Gastrocnemius medialis (tissue), 4 donors: ENCODE measurements at regions not wholly inside any gene's neighbourhood (a gene's known extent, or its start where the extent isn't known, plus 50 kb on each side); places are given as distances from the start of the nearest gene placed in this dataset.

Experiments
- ATAC-seq, 2 donors: fragments of 150-250 bp; one replicate each; pipeline ENCODE4 v1.9.1; 2016
- DNase-seq, 2 donors: peaks; one replicate each; pipeline ENCODE4 v3.0.0-alpha.2; 2019
- H3K27ac ChIP-seq, 4 donors: fragments of 200-600 bp; sonication (generic); 1 replicate in 1 of 4; 2 replicates in 3 of 4; pipeline ENCODE4 v1.5.1; 2016 to 2018; ENCODE audit warnings: mild to moderate bottlenecking in 2 of 4, moderate library complexity in 1 of 4
- H3K27me3 ChIP-seq, 3 donors: fragments of 200-600 bp; sonication (generic) in 2 of 3; 1 replicate in 1 of 3; 2 replicates in 2 of 3; pipeline versions ENCODE4 v1.5.1 to v1.6.0; 2016 to 2019; ENCODE audit warnings: mild to moderate bottlenecking in 1 of 3, moderate library complexity in 1 of 3
- H3K36me3 ChIP-seq, 2 donors: fragments of 200-600 bp; sonication (generic) in 1 of 2; one replicate each; pipeline ENCODE4 v1.5.1; 2017 to 2018
- H3K4me1 ChIP-seq, 2 donors: fragments of 200-600 bp; sonication (generic) in 1 of 2; one replicate each; pipeline ENCODE4 v1.5.1; 2016 to 2017; ENCODE audit warnings: mild to moderate bottlenecking in 2 of 2
- H3K4me3 ChIP-seq, 4 donors: fragments of 200-600 bp; sonication (generic) in 3 of 4; 1 replicate in 1 of 4; 2 replicates in 3 of 4; pipeline ENCODE4 v1.5.1; 2016 to 2019; ENCODE audit warnings: mild to moderate bottlenecking in 2 of 4
- H3K9me3 ChIP-seq, 3 donors: fragments of 200-600 bp; sonication (generic) in 2 of 3; 1 replicate in 1 of 3; 2 replicates in 2 of 3; pipeline ENCODE4 v1.5.1; 2016 to 2019
- POLR2A ChIP-seq, 2 donors: fragments of 450-650 bp; IDR thresholded peaks; one replicate each; pipeline ENCODE4 v1.6.1; 2017; ENCODE audit warnings: antibody characterized with exemption in 2 of 2, mild to moderate bottlenecking in 2 of 2, moderate library complexity in 2 of 2
- in situ Hi-C, 4 donors: fragments of 200-750 bp; cut with MboI; loops; one replicate each; pipeline versions ENCODE4 v1.15.0 to v1.8.0; 2017; ENCODE audit warnings: low sequenced_read_pairs in 4 of 4
- intact Hi-C: fragments of 100-400 bp; cut with DNase I; formaldehyde crosslinking; loops from one replicate; pipeline ENCODE4 v1.15.1; 2023; ENCODE audit warnings: low total_unique reads
- TF ChIP-seq, protein P1 (sequence below), 5 experiments: fragments of 450-650 bp in 3 of 5; fragments of 200-600 bp in 2 of 5; sonication (generic) in 2 of 5; IDR thresholded peaks in 4 of 5; conservative IDR thresholded peaks in 1 of 5; 1 replicate in 4 of 5; 2 replicates in 1 of 5; pipeline ENCODE4 v1.5.1; 2016 to 2019; ENCODE audit warnings: antibody characterized with exemption in 5 of 5, mild to moderate bottlenecking in 3 of 5, moderate library complexity in 3 of 5

DNA sequence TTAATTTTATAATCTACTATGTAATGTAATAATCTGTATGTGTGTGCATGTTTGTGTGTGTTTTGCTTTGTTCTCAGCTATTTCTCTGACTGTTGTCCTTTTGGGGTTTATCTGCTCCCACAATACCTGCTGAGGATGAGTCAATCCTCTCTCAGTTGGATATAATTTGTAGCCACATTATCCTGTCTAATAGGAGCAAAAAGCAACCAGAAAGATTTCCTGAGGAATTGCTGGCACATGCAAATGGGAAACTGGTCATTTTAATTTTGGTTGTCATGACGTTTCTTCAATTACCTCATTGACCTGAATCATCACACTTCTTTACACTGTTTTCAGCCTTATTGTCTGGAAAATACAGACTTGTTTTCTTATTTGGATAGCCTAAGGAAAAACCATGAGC is 488.4 kb downstream of the KLF5 start:
- Histone ChIP-seq H3K4me3 (no peak overlapping the region), H3K9me3 (no peaks in the 10 kb centered on the region), H3K4me1 (no peaks in the 10 kb centered on the region), H3K36me3 (no peaks in the 10 kb centered on the region), H3K27me3 (no peaks in the 10 kb centered on the region), H3K27ac (no peak overlapping the region)
- ATAC-seq (no peak), DNase-seq (no peak)
- TF ChIP-seq, protein P1, sequence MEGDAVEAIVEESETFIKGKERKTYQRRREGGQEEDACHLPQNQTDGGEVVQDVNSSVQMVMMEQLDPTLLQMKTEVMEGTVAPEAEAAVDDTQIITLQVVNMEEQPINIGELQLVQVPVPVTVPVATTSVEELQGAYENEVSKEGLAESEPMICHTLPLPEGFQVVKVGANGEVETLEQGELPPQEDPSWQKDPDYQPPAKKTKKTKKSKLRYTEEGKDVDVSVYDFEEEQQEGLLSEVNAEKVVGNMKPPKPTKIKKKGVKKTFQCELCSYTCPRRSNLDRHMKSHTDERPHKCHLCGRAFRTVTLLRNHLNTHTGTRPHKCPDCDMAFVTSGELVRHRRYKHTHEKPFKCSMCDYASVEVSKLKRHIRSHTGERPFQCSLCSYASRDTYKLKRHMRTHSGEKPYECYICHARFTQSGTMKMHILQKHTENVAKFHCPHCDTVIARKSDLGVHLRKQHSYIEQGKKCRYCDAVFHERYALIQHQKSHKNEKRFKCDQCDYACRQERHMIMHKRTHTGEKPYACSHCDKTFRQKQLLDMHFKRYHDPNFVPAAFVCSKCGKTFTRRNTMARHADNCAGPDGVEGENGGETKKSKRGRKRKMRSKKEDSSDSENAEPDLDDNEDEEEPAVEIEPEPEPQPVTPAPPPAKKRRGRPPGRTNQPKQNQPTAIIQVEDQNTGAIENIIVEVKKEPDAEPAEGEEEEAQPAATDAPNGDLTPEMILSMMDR (IDR thresholded peaks at IDR 0.05 in 4 of 5, conservative IDR thresholded peaks at IDR 0.05 in 1 of 5) = no peak
- TF ChIP-seq POLR2A (IDR thresholded peaks at IDR 0.05) = no peak
- in situ Hi-C loops (no loop called here), intact Hi-C loops (no loop called here)

DNA sequence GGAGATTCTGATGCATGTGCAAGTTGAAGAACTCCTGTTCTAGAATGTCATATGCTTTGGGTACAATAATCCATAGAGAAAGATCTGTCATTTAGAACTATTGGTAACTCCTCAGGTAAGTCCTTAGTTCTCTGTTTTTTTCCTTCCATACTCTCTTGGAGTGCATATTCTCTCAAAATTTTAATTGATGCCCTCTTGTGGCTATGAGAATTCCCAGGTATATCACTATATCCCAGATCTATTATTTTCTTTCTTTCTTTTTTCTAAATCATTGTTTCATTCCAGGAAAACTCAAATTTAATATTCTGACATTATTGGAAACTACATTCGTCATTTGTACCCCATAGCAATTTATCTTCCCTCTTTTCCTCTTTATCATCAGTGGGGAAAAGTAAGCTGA is 485.4 kb downstream of the KLF5 start:
- in situ Hi-C loops = no loop called here
- TF ChIP-seq, protein P1 (IDR thresholded peaks at IDR 0.05 in 4 of 5, conservative IDR thresholded peaks at IDR 0.05 in 1 of 5) = no peak
- TF ChIP-seq POLR2A (IDR thresholded peaks at IDR 0.05) = no peak
- DNase-seq = no peak

DNA sequence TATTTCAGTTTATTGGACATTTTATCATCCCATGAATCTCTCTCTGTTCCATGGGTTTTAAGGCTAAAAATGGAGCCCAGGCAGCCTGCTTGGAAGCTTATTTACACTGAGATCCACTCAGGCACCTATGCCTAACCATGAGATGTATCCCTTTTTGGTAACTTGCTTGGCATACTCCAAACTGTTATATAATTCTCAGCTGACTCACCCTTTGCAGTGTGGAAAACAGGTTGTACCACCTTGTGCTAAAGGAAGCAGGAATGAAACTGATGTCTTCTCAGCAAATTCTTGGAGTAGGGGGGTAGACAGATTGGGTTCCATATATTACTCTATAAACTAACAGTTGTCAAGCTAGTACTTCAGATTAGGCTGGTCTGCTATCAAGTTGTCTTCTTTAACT is 483.6 kb downstream of the KLF5 start:
- in situ Hi-C loops (no loop called here), intact Hi-C loops (no loop called here)
- Histone ChIP-seq H3K27me3 (no peaks in the 10 kb centered on the region), H3K9me3 (no peaks in the 10 kb centered on the region), H3K4me3 (no peak overlapping the region), H3K27ac (no peak overlapping the region), H3K36me3 (no peaks in the 10 kb centered on the region), H3K4me1 (peaks cover 0 to 3% of the 10 kb centered on the region in 2 donors)
- DNase-seq (no peak), ATAC-seq (no peak)
- no peak for TF ChIP-seq POLR2A (IDR thresholded peaks at IDR 0.05)
- TF ChIP-seq, protein P1 (IDR thresholded peaks at IDR 0.05 in 4 of 5, conservative IDR thresholded peaks at IDR 0.05 in 1 of 5) = no peak

More for the DNA sequence above, 485.4 kb downstream of the KLF5 start:
- no peaks in the 10 kb centered on the region for H3K27me3 ChIP-seq
- no peak overlapping the region for H3K4me3 ChIP-seq
- intact Hi-C loops = no loop called here
- ATAC-seq = peak in 1 of 2 donors; percentile 30
- H3K36me3 ChIP-seq = no peaks in the 10 kb centered on the region
- H3K27ac ChIP-seq = no peak overlapping the region
- H3K4me1 ChIP-seq = no peaks in the 10 kb centered on the region
- H3K9me3 ChIP-seq = no peaks in the 10 kb centered on the region

DNA sequence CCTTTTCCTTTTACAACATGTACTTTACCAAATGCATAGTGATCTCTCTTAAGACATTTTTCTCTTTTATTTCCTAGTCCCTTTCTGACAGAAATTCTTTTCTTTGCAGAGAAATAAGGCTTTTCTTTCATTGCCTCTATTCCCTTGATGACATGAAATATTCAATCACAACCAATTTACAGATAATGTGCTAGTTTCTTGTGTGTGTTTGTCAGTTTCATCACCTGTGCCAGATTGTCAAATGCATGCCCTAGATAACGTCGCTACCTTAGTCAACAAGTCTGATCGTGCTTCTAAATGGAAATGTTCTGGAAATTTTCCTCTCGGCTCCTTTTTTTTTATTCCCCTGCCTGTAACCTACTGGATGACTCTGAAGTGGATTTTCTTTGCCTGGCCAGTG is 478.1 kb downstream of the KLF5 start:
- Histone ChIP-seq H3K4me3 (no peak overlapping the region), H3K36me3 (no peaks in the 10 kb centered on the region), H3K9me3 (no peaks in the 10 kb centered on the region), H3K4me1 (peaks cover 8 to 19% of the 10 kb centered on the region in 2 donors), H3K27me3 (no peaks in the 10 kb centered on the region), H3K27ac (peak overlapping the region in 1 of 4 donors; percentile 54)
- DNase-seq (no peak), ATAC-seq (peak in 1 of 2 donors; percentile 15)
- intact Hi-C loops (no loop called here), in situ Hi-C loops (no loop called here)
- TF ChIP-seq, protein P1 (IDR thresholded peaks at IDR 0.05 in 4 of 5, conservative IDR thresholded peaks at IDR 0.05 in 1 of 5) = no peak
- TF ChIP-seq POLR2A (IDR thresholded peaks at IDR 0.05) = no peak

DNA sequence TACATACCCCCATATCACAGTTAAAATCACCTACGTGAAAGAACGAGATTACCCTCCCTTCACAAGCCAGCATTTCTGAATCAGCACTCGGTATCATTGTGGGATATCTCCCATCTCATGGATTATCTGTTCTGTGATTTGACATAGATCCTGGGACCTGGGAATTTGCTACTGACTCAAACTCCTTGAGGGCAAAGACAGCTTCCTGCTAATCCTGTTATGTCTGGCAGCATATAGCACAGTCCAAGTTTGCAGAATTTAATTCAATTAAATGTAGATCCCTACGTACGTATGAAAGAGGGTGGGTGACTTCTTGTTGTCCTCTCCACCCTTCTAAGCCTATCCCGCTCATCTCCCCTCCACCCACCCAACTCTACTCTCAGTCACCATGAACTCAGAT is 476.5 kb downstream of the KLF5 start:
- H3K4me3 ChIP-seq = no peak overlapping the region
- no peak for ATAC-seq
- DNase-seq = no peak
- no peaks in the 10 kb centered on the region for H3K9me3 ChIP-seq
- H3K27me3 ChIP-seq = no peaks in the 10 kb centered on the region
- intact Hi-C loops = no loop called here
- H3K36me3 ChIP-seq = no peaks in the 10 kb centered on the region
- peaks cover 19 to 32% of the 10 kb centered on the region in 2 donors for H3K4me1 ChIP-seq
- H3K27ac ChIP-seq = no peak overlapping the region
- in situ Hi-C loops = no loop called here
- no peak for TF ChIP-seq POLR2A (IDR thresholded peaks at IDR 0.05)
- TF ChIP-seq, protein P1 (IDR thresholded peaks at IDR 0.05 in 4 of 5, conservative IDR thresholded peaks at IDR 0.05 in 1 of 5) = no peak
